Lung (tissue), 11 donors: ENCODE measurements at regions not wholly inside any gene's neighbourhood (a gene's known extent, or its start where the extent isn't known, plus 50 kb on each side); places are given as distances from the start of the nearest gene placed in this dataset.

ENCODE experiments used
- ATAC-seq: fragments of 200-7000 bp; cut with Tn5 transposase; one replicate; pipeline ENCODE4 v1.9.1; 2020; ENCODE audit warnings: moderate number of reproducible peaks; ENCODE audit not compliant: insufficient read depth, low FRiP score
- DNase-seq, 3 donors: peaks; one replicate each; pipeline ENCODE4 v3.0.0-alpha.2; 2013 to 2017
- H3K27ac ChIP-seq, 2 donors: one replicate each; pipeline ENCODE4 v1.5.1; 2013; ENCODE audit warnings: mild to moderate bottlenecking in 2 of 2, moderate library complexity in 2 of 2, control low read depth in 1 of 2, inconsistent platforms in 1 of 2, low read depth in 1 of 2, low read length in 1 of 2
- H3K27me3 ChIP-seq, 3 donors: one replicate each; pipeline ENCODE4 v1.5.1; 2013; ENCODE audit warnings: low read length in 2 of 3; ENCODE audit not compliant: control insufficient read depth in 3 of 3, insufficient read depth in 3 of 3
- H3K36me3 ChIP-seq, 4 donors: one replicate each; pipeline ENCODE4 v1.5.1; 2013; ENCODE audit warnings: low read length in 4 of 4, mild to moderate bottlenecking in 1 of 4, moderate library complexity in 1 of 4; ENCODE audit not compliant: control insufficient read depth in 4 of 4, insufficient read depth in 4 of 4
- H3K4me1 ChIP-seq, 5 donors: one replicate each; pipeline ENCODE4 v1.5.1; 2013; ENCODE audit warnings: low read length in 5 of 5, mild to moderate bottlenecking in 2 of 5, moderate library complexity in 1 of 5; ENCODE audit not compliant: control insufficient read depth in 5 of 5, insufficient read depth in 5 of 5
- H3K4me3 ChIP-seq: one replicate; pipeline ENCODE4 v1.5.1; 2013; ENCODE audit warnings: mild to moderate bottlenecking, control low read depth, moderate library complexity
- H3K9ac ChIP-seq, 2 donors: one replicate each; pipeline ENCODE4 v1.5.1; 2013; ENCODE audit warnings: low read length in 2 of 2, control low read depth in 1 of 2; ENCODE audit not compliant: insufficient read depth in 1 of 2
- H3K9me3 ChIP-seq, 4 donors: one replicate each; pipeline ENCODE4 v1.5.1; 2013; ENCODE audit warnings: low read length in 3 of 4, mild to moderate bottlenecking in 1 of 4, moderate library complexity in 1 of 4; ENCODE audit not compliant: control insufficient read depth in 4 of 4, insufficient read depth in 3 of 4
- WGBS, 2 donors: extraction: QIAGEN DNeasy Blood & Tissue Kit; methylation state at CpG; one replicate each; pipeline ENCODE4 v1.1.7; 2013; 5-methylcytosine and 5-hydroxymethylcytosine counted together
- TF ChIP-seq, protein P1 (sequence below): IDR thresholded peaks from 2 replicates; pipeline ENCODE4 v1.5.1; 2012; ENCODE audit warnings: mild to moderate bottlenecking; ENCODE audit errors: control extremely low read depth, extremely low read depth
- donor health status: control.
- donor health status: control.
- donor health status: Bipolar disorder and iron deficiency.
- donor health status: healthy.
- donor health status: DM: yes; HTN: yes; CAD: no.

DNA sequence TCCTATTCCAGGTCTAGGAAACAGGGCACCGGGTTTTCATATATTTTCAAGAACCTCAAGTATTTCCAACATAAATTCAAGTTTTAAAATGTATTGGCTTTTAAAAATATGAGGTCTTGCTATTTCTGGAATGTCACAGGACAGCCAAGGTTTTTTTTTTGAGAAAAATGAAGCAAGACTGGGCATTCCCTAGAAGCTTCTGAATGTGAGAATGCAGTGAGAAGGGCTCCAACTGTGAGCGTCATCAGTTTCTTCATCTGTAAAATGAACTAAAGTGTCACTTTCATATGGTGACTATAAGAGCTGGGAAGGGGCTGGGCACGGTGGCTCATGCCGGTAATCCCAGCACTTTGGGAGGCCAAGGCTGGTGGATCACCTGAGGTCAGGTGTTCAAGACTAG is 455.8 kb upstream of the MAF start:
- no peaks in the 10 kb centered on the region for H3K27me3 ChIP-seq
- ATAC-seq = no peak
- H3K9me3 ChIP-seq = no peaks in the 10 kb centered on the region
- peaks cover 0 to 65% (median 7%) of the 10 kb centered on the region in 5 donors for H3K4me1 ChIP-seq
- no peak overlapping the region for H3K4me3 ChIP-seq
- no peaks in the 10 kb centered on the region for H3K36me3 ChIP-seq
- 65 to 81% methylated on average over 4 of the region's 4 CpGs for WGBS, 2 donors
- no peak overlapping the region for H3K27ac ChIP-seq
- TF ChIP-seq, protein P1, sequence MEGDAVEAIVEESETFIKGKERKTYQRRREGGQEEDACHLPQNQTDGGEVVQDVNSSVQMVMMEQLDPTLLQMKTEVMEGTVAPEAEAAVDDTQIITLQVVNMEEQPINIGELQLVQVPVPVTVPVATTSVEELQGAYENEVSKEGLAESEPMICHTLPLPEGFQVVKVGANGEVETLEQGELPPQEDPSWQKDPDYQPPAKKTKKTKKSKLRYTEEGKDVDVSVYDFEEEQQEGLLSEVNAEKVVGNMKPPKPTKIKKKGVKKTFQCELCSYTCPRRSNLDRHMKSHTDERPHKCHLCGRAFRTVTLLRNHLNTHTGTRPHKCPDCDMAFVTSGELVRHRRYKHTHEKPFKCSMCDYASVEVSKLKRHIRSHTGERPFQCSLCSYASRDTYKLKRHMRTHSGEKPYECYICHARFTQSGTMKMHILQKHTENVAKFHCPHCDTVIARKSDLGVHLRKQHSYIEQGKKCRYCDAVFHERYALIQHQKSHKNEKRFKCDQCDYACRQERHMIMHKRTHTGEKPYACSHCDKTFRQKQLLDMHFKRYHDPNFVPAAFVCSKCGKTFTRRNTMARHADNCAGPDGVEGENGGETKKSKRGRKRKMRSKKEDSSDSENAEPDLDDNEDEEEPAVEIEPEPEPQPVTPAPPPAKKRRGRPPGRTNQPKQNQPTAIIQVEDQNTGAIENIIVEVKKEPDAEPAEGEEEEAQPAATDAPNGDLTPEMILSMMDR = no peak
- peak; percentile 33 to 79 (median 78) for DNase-seq
- no peak overlapping the region for H3K9ac ChIP-seq

DNA sequence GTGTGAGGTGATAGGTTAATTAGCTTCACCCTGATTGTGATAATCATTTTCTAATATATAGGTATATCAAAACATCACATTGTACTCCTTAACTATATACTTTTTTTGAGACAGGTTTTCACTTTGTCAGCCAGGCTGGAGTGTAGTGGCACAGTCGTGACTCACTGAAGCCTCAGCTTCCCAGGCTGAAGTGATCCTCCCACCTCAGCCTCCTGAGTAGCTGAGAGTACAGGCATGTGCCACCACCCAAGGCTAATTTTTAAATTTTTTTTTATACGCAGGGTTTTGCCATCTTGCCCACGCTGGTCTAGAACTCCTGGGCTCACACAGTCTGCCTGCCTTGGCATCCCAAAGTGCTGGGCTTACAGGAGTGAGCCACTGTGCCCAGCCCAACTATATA is 455.3 kb upstream of the MAF start:
- no peak overlapping the region for H3K9ac ChIP-seq
- peaks cover 0 to 63% (median 7%) of the 10 kb centered on the region in 5 donors for H3K4me1 ChIP-seq
- H3K27ac ChIP-seq = no peak overlapping the region
- H3K9me3 ChIP-seq = no peaks in the 10 kb centered on the region
- no peak overlapping the region for H3K4me3 ChIP-seq
- TF ChIP-seq, protein P1 = no peak
- 80 to 92% methylated on average over 3 of the region's 3 CpGs for WGBS, 2 donors
- no peaks in the 10 kb centered on the region for H3K27me3 ChIP-seq
- H3K36me3 ChIP-seq = no peaks in the 10 kb centered on the region
- ATAC-seq (no peak), DNase-seq (no peak)

DNA sequence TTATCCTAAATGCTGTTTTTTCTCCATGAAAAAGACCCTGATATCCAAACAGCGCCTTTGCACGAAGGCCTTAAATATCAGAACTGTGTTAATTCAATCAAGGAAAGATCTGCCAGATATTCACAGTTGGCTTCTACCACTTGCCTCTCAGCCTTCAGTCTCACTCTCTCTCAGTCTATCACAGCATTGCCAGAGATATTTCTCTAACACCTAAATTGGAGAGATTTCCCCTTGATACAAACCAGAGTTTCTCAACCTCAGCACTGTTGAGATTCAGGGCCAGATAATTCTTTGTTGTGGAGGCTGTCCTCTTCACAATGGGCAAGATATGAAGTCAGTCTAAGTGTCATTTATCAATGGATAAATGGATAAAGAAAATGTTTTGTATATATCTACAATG is 454.1 kb upstream of the MAF start:
- H3K9me3 ChIP-seq = no peaks in the 10 kb centered on the region
- no peak for DNase-seq
- H3K36me3 ChIP-seq = no peaks in the 10 kb centered on the region
- 88 to 91% methylated on average over 2 of the region's 2 CpGs for WGBS, 2 donors
- peaks cover 0 to 51% (median 7%) of the 10 kb centered on the region in 5 donors for H3K4me1 ChIP-seq
- H3K27me3 ChIP-seq = no peaks in the 10 kb centered on the region
- no peak overlapping the region for H3K4me3 ChIP-seq
- no peak overlapping the region for H3K27ac ChIP-seq
- TF ChIP-seq, protein P1 = no peak
- H3K9ac ChIP-seq = no peak overlapping the region
- no peak for ATAC-seq

DNA sequence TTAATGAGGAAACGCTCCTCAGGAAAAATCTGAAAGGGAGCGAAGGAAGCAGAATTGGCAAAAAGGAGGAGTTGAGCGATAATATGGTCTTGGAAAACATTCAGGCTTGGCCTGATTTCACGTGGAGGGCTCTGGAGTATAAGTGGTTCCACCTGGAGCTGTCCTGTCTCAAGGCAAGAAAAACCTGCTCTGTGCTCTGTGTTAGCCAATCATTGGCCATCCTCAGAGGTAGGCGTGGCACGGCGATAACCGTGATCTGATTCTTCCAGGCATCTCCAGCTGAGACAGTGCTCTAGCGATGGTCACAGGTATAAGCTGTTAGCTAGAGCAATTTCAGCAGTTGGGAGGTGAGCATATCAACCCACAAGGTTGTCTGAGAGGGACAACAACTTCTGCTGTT is 450.5 kb upstream of the MAF start:
- Histone ChIP-seq H3K27ac (no peak overlapping the region), H3K36me3 (no peaks in the 10 kb centered on the region), H3K9ac (no peak overlapping the region), H3K4me1 (peaks cover 0 to 24% (median 1%) of the 10 kb centered on the region in 5 donors), H3K4me3 (no peak overlapping the region), H3K27me3 (no peaks in the 10 kb centered on the region), H3K9me3 (no peaks in the 10 kb centered on the region)
- TF ChIP-seq, protein P1 = no peak
- 84 to 92% methylated on average over 9 of the region's 9 CpGs for WGBS, 2 donors
- ATAC-seq = no peak
- DNase-seq = no peak
